HG03039 (cell line): ENCODE measurements at regions not wholly inside any gene's neighbourhood (a gene's known extent, or its start where the extent isn't known, plus 50 kb on each side); places are given as distances from the start of the nearest gene placed in this dataset.

ENCODE experiments used
- ATAC-seq: cut with Tn5 transposase; IDR thresholded peaks from one replicate; pipeline ENCODE4 v1.9.1; 2021; ENCODE audit warnings: mild to moderate bottlenecking, moderate library complexity; ENCODE audit not compliant: unreplicated experiment

- ATAC-seq = no peak
These were observed 549.5 kb upstream of the ARRDC4 start for GRCh38 chr15:97410897-97411575.

- ATAC-seq = no peak
These were observed 540.4 kb upstream of the ARRDC4 start for GRCh38 chr15:97420130-97420529.

- ATAC-seq = no peak
These were observed 534.9 kb upstream of the ARRDC4 start for GRCh38 chr15:97425596-97425995.

- ATAC-seq = no peak
These were observed 517.4 kb upstream of the ARRDC4 start for GRCh38 chr15:97443101-97443500.

- no peak for ATAC-seq
These were observed 514.4 kb upstream of the ARRDC4 start for GRCh38 chr15:97446138-97446537.

- no peak for ATAC-seq
These were observed 503.8 kb upstream of the ARRDC4 start for GRCh38 chr15:97456521-97457202.

- ATAC-seq = no peak
These were observed 503.2 kb upstream of the ARRDC4 start for GRCh38 chr15:97457203-97457847.

GRCh38 chr15:97459771-97460170, 500.7 kb upstream of the ARRDC4 start:
- ATAC-seq = no peak

- ATAC-seq = no peak
These were observed 499.3 kb upstream of the ARRDC4 start for GRCh38 chr15:97461226-97461625.

- ATAC-seq = no peak
These were observed 496.8 kb upstream of the ARRDC4 start for GRCh38 chr15:97463696-97464095.

GRCh38 chr15:97470417-97470816, 490.1 kb upstream of the ARRDC4 start:
- no peak for ATAC-seq

GRCh38 chr15:97473627-97474026, 486.9 kb upstream of the ARRDC4 start:
- ATAC-seq = no peak

GRCh38 chr15:97479957-97480356, 480.5 kb upstream of the ARRDC4 start:
- no peak for ATAC-seq

- no peak for ATAC-seq
These were observed 478.0 kb upstream of the ARRDC4 start for GRCh38 chr15:97482521-97482920.

GRCh38 chr15:97483232-97483631, 477.3 kb upstream of the ARRDC4 start:
- ATAC-seq = no peak

- ATAC-seq = no peak
These were observed 470.1 kb upstream of the ARRDC4 start for GRCh38 chr15:97490429-97490828.

- no peak for ATAC-seq
These were observed 459.2 kb upstream of the ARRDC4 start for GRCh38 chr15:97501291-97501690.

GRCh38 chr15:97502038-97502437, 458.5 kb upstream of the ARRDC4 start:
- no peak for ATAC-seq

GRCh38 chr15:97504031-97504792, 456.3 kb upstream of the ARRDC4 start:
- ATAC-seq = no peak

- ATAC-seq = no peak
These were observed 442.8 kb upstream of the ARRDC4 start for GRCh38 chr15:97517737-97518136.

- no peak for ATAC-seq
These were observed 439.8 kb upstream of the ARRDC4 start for GRCh38 chr15:97520689-97521088.
